ENCODE measurements at regions not wholly inside any gene's neighbourhood (a gene's known extent, or its start where the extent isn't known, plus 50 kb on each side); places are given as distances from the start of the nearest gene placed in this dataset.

- TF ChIP-seq EZH2phosphoT487 (IDR thresholded peaks at IDR 0.05; ENCODE audit: borderline replicate concordance): no peak
- TF ChIP-seq, protein P1, sequence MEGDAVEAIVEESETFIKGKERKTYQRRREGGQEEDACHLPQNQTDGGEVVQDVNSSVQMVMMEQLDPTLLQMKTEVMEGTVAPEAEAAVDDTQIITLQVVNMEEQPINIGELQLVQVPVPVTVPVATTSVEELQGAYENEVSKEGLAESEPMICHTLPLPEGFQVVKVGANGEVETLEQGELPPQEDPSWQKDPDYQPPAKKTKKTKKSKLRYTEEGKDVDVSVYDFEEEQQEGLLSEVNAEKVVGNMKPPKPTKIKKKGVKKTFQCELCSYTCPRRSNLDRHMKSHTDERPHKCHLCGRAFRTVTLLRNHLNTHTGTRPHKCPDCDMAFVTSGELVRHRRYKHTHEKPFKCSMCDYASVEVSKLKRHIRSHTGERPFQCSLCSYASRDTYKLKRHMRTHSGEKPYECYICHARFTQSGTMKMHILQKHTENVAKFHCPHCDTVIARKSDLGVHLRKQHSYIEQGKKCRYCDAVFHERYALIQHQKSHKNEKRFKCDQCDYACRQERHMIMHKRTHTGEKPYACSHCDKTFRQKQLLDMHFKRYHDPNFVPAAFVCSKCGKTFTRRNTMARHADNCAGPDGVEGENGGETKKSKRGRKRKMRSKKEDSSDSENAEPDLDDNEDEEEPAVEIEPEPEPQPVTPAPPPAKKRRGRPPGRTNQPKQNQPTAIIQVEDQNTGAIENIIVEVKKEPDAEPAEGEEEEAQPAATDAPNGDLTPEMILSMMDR (conservative IDR thresholded peaks at IDR 0.05; ENCODE audit: low read length): no peak
- peaks cover 3% of the 10 kb centered on the region; the same call in 1 of the 2 replicates for H3K9me3 ChIP-seq (ENCODE audit: insufficient read depth, low read depth, low read length)
These were observed 187.6 kb upstream of the MAST4 start for GRCh38 chr5:66408576-66408975.

DNA sequence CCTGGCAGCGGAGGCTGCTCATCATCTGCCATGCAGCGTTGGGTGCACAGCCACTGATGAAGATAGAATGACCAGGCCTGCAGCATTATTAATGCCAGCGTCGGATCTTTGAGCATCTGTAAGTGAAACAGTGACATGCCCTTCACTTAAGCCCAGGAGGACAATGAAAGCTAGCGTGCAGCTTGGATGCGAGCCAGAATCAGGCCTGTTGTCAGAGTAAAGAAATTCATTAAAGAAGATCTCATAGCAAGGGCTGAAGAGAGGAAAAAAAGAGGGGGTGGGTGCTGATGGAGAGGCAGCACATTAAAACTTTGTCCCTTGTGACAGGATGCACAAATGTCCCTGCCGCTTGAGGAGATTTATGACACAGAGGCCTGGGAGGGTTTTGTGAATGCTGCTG lies 186.1 kb upstream of the MAST4 start:
- H3K79me2 ChIP-seq (ENCODE audit: insufficient read depth, low read length): no peaks in the 10 kb centered on the region
- no peaks in the 10 kb centered on the region for H3F3A ChIP-seq (ENCODE audit: low read depth)
- H3K36me3 ChIP-seq (ENCODE audit: insufficient read depth, low read length): no peaks in the 10 kb centered on the region
- TF ChIP-seq EZH2phosphoT487 (IDR thresholded peaks at IDR 0.05; ENCODE audit: borderline replicate concordance): no peak
- TF ChIP-seq, protein P1 (conservative IDR thresholded peaks at IDR 0.05; ENCODE audit: low read length): no peak
- H3K4me2 ChIP-seq (ENCODE audit: low read depth, low read length, poor library complexity, severe bottlenecking): no peak overlapping the region
- H3K4me1 ChIP-seq (ENCODE audit: insufficient read depth, low read length, poor library complexity, severe bottlenecking): no peaks in the 10 kb centered on the region
- H3K9me2 ChIP-seq (replicated peaks; ENCODE audit: low read depth, low read length): no peaks in the 10 kb centered on the region
- no peak overlapping the region for H3K4me3 ChIP-seq (ENCODE audit: low read length, poor library complexity, severe bottlenecking)
- H3K9ac ChIP-seq (ENCODE audit: low read depth, low read length, poor library complexity, severe bottlenecking): no peak overlapping the region
- H3K27me3 ChIP-seq (ENCODE audit: insufficient read depth, low read length, poor library complexity, severe bottlenecking): no peaks in the 10 kb centered on the region
- no peak overlapping the region for H2AFZ ChIP-seq (ENCODE audit: low read length)
- no peaks in the 10 kb centered on the region for H4K20me1 ChIP-seq (ENCODE audit: insufficient read depth, low read length, poor library complexity, severe bottlenecking)
- H3K9me3 ChIP-seq (ENCODE audit: insufficient read depth, low read depth, low read length): peaks cover 3% of the 10 kb centered on the region; the same call in 1 of the 2 replicates

More at GRCh38 chr5:66408576-66408975, 187.6 kb upstream of the MAST4 start:
- no peak overlapping the region for H3K9ac ChIP-seq (ENCODE audit: low read depth, low read length, poor library complexity, severe bottlenecking)
- no peak overlapping the region for H3K4me2 ChIP-seq (ENCODE audit: low read depth, low read length, poor library complexity, severe bottlenecking)
- no peak overlapping the region for H3K4me3 ChIP-seq (ENCODE audit: low read length, poor library complexity, severe bottlenecking)
- H3K79me2 ChIP-seq (ENCODE audit: insufficient read depth, low read length): no peaks in the 10 kb centered on the region
- no peaks in the 10 kb centered on the region for H4K20me1 ChIP-seq (ENCODE audit: insufficient read depth, low read length, poor library complexity, severe bottlenecking)
- no peaks in the 10 kb centered on the region for H3K27me3 ChIP-seq (ENCODE audit: insufficient read depth, low read length, poor library complexity, severe bottlenecking)
- H3F3A ChIP-seq (ENCODE audit: low read depth): no peaks in the 10 kb centered on the region
- no peaks in the 10 kb centered on the region for H3K36me3 ChIP-seq (ENCODE audit: insufficient read depth, low read length)
- no peaks in the 10 kb centered on the region for H3K4me1 ChIP-seq (ENCODE audit: insufficient read depth, low read length, poor library complexity, severe bottlenecking)
- no peak overlapping the region for H2AFZ ChIP-seq (ENCODE audit: low read length)
- no peaks in the 10 kb centered on the region for H3K9me2 ChIP-seq (replicated peaks; ENCODE audit: low read depth, low read length)

DNA sequence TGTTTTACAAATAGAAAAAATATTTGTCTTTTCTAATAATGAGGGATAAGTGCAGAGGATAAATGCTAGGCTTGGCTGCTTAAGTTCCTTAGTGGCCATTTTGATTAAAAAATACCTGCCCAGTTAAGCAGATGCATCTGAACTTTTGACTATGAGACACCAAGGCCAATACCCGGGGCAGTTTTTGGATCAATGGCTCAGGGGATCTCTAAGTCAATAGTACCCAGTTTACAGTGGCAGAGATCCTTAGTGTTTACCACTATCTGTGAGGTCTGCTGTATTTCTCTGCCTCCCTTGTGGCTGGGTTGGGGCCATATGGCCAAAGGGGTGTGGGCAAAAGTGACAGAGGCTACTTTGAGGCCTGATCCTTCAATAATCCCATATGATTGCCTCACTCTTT lies 184.5 kb upstream of the MAST4 start:
- Histone ChIP-seq H3K79me2 (ENCODE audit: insufficient read depth, low read length) (no peaks in the 10 kb centered on the region), H2AFZ (ENCODE audit: low read length) (no peak overlapping the region), H4K20me1 (ENCODE audit: insufficient read depth, low read length, poor library complexity, severe bottlenecking) (no peaks in the 10 kb centered on the region), H3K9me3 (ENCODE audit: insufficient read depth, low read depth, low read length) (peaks cover 3% of the 10 kb centered on the region; the same call in 1 of the 2 replicates), H3F3A (ENCODE audit: low read depth) (no peaks in the 10 kb centered on the region), H3K27me3 (ENCODE audit: insufficient read depth, low read length, poor library complexity, severe bottlenecking) (no peaks in the 10 kb centered on the region), H3K9me2 (replicated peaks; ENCODE audit: low read depth, low read length) (no peaks in the 10 kb centered on the region), H3K4me2 (ENCODE audit: low read depth, low read length, poor library complexity, severe bottlenecking) (no peak overlapping the region), H3K4me3 (ENCODE audit: low read length, poor library complexity, severe bottlenecking) (no peak overlapping the region), H3K36me3 (ENCODE audit: insufficient read depth, low read length) (no peaks in the 10 kb centered on the region), H3K9ac (ENCODE audit: low read depth, low read length, poor library complexity, severe bottlenecking) (no peak overlapping the region), H3K4me1 (ENCODE audit: insufficient read depth, low read length, poor library complexity, severe bottlenecking) (no peaks in the 10 kb centered on the region)
- TF ChIP-seq, protein P1 (conservative IDR thresholded peaks at IDR 0.05; ENCODE audit: low read length): no peak
- no peak for TF ChIP-seq EZH2phosphoT487 (IDR thresholded peaks at IDR 0.05; ENCODE audit: borderline replicate concordance)
